ENCODE measurements at regions not wholly inside any gene's neighbourhood (a gene's known extent, or its start where the extent isn't known, plus 50 kb on each side); places are given as distances from the start of the nearest gene placed in this dataset.

DNA sequence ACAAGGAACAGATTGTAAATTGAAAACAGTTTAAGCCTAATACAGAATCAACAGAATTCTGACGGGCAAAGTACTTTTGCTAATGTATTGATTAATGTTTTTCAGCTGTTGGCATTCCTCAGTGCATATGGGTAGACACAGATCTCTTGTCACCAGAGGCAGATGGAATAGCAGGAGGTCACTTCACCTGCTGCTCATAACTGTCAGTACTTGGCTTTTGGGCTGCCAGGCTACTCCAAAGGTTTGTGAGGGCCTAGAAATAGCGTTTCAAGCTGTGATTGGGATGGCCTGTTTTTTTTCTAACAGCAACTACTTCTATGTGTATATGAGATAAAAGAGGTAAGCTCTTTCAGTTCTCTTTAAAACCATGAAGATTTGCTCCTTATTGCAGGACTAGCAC is 307.5 kb upstream of the ANXA10 start:
- Histone ChIP-seq H3K79me2 (ENCODE audit: insufficient read depth, low read length) (no peaks in the 10 kb centered on the region), H3K27ac (ENCODE audit: low read depth, low read length) (no peak overlapping the region), H2AFZ (ENCODE audit: low read depth, low read length, poor library complexity, severe bottlenecking) (no peak overlapping the region), H3K27me3 (ENCODE audit: insufficient read depth, low read length) (no peaks in the 10 kb centered on the region), H3K4me1 (ENCODE audit: control insufficient read depth in 1 of 2, insufficient read depth in 2 of 2, low read length in 2 of 2) (no peaks in the 10 kb centered on the region), H3K9ac (ENCODE audit: low read length) (no peak overlapping the region), H3K9me3 (ENCODE audit: control insufficient read depth in 1 of 2, insufficient read depth in 1 of 2, low read depth in 1 of 2, low read length in 2 of 2) (no peaks in the 10 kb centered on the region), H3K9me2 (ENCODE audit: insufficient read depth) (no peaks in the 10 kb centered on the region), H3K4me2 (ENCODE audit: low read length) (no peak overlapping the region), H3K4me3 (replicated peaks in 1 of 2; ENCODE audit: low read depth in 1 of 2, low read length in 2 of 2) (no peak overlapping the region), H4K20me1 (ENCODE audit: insufficient read depth) (no peaks in the 10 kb centered on the region), H3K36me3 (ENCODE audit: control insufficient read depth in 1 of 2, insufficient read depth in 2 of 2, low read length in 2 of 2) (no peaks in the 10 kb centered on the region)
- intact Hi-C loops (cut with micrococcal nuclease), result no loop called here
- TF ChIP-seq EZH2phosphoT487 (IDR thresholded peaks at IDR 0.05; ENCODE audit: borderline replicate concordance) (no peak), JUND (IDR thresholded peaks at IDR 0.05) (no peak), ZNF274 (IDR thresholded peaks at IDR 0.05; ENCODE audit: low read depth, low read length) (no peak), CEBPB (IDR thresholded peaks at IDR 0.05; ENCODE audit: low read depth) (no peak), EGR1 (IDR thresholded peaks at IDR 0.05; ENCODE audit: low read depth) (no peak)
- TF ChIP-seq, protein P1, sequence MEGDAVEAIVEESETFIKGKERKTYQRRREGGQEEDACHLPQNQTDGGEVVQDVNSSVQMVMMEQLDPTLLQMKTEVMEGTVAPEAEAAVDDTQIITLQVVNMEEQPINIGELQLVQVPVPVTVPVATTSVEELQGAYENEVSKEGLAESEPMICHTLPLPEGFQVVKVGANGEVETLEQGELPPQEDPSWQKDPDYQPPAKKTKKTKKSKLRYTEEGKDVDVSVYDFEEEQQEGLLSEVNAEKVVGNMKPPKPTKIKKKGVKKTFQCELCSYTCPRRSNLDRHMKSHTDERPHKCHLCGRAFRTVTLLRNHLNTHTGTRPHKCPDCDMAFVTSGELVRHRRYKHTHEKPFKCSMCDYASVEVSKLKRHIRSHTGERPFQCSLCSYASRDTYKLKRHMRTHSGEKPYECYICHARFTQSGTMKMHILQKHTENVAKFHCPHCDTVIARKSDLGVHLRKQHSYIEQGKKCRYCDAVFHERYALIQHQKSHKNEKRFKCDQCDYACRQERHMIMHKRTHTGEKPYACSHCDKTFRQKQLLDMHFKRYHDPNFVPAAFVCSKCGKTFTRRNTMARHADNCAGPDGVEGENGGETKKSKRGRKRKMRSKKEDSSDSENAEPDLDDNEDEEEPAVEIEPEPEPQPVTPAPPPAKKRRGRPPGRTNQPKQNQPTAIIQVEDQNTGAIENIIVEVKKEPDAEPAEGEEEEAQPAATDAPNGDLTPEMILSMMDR (IDR thresholded peaks at IDR 0.05 in 2 of 3, conservative IDR thresholded peaks at IDR 0.05 in 1 of 3; ENCODE audit: borderline replicate concordance in 1 of 3, insufficient read depth in 1 of 3, low read depth in 2 of 3, low read length in 2 of 3), result no peak
- TF ChIP-seq, protein P2, sequence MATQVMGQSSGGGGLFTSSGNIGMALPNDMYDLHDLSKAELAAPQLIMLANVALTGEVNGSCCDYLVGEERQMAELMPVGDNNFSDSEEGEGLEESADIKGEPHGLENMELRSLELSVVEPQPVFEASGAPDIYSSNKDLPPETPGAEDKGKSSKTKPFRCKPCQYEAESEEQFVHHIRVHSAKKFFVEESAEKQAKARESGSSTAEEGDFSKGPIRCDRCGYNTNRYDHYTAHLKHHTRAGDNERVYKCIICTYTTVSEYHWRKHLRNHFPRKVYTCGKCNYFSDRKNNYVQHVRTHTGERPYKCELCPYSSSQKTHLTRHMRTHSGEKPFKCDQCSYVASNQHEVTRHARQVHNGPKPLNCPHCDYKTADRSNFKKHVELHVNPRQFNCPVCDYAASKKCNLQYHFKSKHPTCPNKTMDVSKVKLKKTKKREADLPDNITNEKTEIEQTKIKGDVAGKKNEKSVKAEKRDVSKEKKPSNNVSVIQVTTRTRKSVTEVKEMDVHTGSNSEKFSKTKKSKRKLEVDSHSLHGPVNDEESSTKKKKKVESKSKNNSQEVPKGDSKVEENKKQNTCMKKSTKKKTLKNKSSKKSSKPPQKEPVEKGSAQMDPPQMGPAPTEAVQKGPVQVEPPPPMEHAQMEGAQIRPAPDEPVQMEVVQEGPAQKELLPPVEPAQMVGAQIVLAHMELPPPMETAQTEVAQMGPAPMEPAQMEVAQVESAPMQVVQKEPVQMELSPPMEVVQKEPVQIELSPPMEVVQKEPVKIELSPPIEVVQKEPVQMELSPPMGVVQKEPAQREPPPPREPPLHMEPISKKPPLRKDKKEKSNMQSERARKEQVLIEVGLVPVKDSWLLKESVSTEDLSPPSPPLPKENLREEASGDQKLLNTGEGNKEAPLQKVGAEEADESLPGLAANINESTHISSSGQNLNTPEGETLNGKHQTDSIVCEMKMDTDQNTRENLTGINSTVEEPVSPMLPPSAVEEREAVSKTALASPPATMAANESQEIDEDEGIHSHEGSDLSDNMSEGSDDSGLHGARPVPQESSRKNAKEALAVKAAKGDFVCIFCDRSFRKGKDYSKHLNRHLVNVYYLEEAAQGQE (IDR thresholded peaks at IDR 0.05; ENCODE audit: low read depth), result no peak
- TF ChIP-seq, protein P3, sequence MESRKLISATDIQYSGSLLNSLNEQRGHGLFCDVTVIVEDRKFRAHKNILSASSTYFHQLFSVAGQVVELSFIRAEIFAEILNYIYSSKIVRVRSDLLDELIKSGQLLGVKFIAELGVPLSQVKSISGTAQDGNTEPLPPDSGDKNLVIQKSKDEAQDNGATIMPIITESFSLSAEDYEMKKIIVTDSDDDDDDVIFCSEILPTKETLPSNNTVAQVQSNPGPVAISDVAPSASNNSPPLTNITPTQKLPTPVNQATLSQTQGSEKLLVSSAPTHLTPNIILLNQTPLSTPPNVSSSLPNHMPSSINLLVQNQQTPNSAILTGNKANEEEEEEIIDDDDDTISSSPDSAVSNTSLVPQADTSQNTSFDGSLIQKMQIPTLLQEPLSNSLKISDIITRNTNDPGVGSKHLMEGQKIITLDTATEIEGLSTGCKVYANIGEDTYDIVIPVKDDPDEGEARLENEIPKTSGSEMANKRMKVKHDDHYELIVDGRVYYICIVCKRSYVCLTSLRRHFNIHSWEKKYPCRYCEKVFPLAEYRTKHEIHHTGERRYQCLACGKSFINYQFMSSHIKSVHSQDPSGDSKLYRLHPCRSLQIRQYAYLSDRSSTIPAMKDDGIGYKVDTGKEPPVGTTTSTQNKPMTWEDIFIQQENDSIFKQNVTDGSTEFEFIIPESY (IDR thresholded peaks at IDR 0.05; ENCODE audit: extremely low read depth, insufficient replicate concordance, low read length), result no peak
- DNase-seq (ENCODE audit: low read depth, low spot score), result no peak
- ChIA-PET CTCF (no interaction called here), POLR2A (no interaction called here), RAD21 (ENCODE audit: low non-redundant PET in 1 of 2, low total read pairs in 2 of 2, uncharacterized antibody in 2 of 2, unreplicated experiment in 2 of 2) (no interaction called here)
- no TSS peak for BruUV-seq (replicated peaks)
- ATAC-seq, result no peak

Measured in HCT116 (cell line).